Right ventricle myocardium superior (tissue), 1 donor: ENCODE measurements at regions not wholly inside any gene's neighbourhood (a gene's known extent, or its start where the extent isn't known, plus 50 kb on each side); places are given as distances from the start of the nearest gene placed in this dataset.
"Not testable (repeated sequence)": the region's sequence is repeated elsewhere in the genome, so short reads cannot be mapped to it uniquely, and the experiment has no call there.

ENCODE experiments used
- ATAC-seq: fragments of 200-7000 bp; cut with Tn5 transposase; one replicate; pipeline ENCODE4 v1.9.1; 2020; ENCODE audit warnings: mild to moderate bottlenecking; ENCODE audit not compliant: poor library complexity
- DNase-seq: peaks from one replicate; pipeline ENCODE4 v3.0.0-alpha.2; 2020
- intact Hi-C: fragments of 100-400 bp; cut with DNase I; formaldehyde crosslinking; loops from one replicate; pipeline ENCODE4 v1.11.2; 2022
- donor health status: DM: no; HTN: yes; CAD: no; lungs with severe emphysema.

GRCh38 chr15:31214864-31215489 is 111.7 kb upstream of the KLF13 start:
- intact Hi-C loops, result loop anchor here (2.0 to 5.0 kb wide), 4 partner anchors 52 to 272 kb away; partner anchors contain the start of gene KLF13
- peak; percentile 70 for DNase-seq
- ATAC-seq, result peak; percentile 66

GRCh38 chr15:31215490-31216214 is 111.0 kb upstream of the KLF13 start:
- peak; percentile 91 for ATAC-seq
- DNase-seq, result peak; percentile 93
- intact Hi-C loops, result loop anchor here (2.0 to 5.0 kb wide), 4 partner anchors 52 to 272 kb away; partner anchors contain the start of gene KLF13

DNA sequence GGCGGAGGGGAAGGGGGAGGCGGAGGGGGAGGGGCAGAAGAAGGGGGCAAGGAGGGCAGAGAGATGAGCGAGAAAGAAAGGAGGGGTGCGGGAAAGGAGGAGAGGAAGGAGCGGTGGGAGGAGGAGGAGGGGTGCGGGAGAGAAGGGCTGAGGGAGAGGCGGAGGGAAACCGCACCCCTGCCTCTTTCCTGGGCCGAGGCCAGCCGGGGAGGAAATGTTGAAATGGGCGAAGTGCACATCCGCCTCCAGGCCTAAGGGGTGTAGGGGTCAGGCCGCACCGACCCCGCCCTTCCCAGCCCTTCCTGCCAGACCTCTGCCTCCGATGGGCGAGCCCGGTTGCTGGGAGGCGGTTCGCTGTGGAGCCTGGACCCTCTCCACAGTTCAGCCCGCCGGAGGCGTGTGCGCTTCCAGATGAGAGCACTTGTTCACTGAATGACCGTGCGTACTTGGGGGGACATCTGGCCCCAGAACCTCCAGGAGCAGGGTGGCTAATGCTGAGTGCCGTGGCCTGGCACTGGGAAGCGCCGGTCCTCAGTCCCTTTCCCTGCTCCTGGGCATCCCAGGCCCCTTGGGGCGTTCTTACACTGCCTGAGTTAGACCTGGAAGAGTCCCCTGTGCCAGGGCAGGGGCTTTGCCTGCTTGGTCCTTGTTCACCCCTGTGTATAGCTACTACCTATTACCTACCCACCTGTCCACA is 110.3 kb upstream of the KLF13 start:
- DNase-seq, result peak; percentile 97
- peak; percentile 76 for ATAC-seq
- intact Hi-C loops, result loop anchor here (5.0 kb wide), 3 partner anchors 51 to 271 kb away; no protein-coding TSS in a partner anchor

GRCh38 chr15:31217067-31217466 is 109.6 kb upstream of the KLF13 start:
- DNase-seq (no peak), ATAC-seq (no peak)
- intact Hi-C loops, result loop anchor here (5.0 kb wide), 3 partner anchors 50 to 270 kb away; no protein-coding TSS in a partner anchor

DNA sequence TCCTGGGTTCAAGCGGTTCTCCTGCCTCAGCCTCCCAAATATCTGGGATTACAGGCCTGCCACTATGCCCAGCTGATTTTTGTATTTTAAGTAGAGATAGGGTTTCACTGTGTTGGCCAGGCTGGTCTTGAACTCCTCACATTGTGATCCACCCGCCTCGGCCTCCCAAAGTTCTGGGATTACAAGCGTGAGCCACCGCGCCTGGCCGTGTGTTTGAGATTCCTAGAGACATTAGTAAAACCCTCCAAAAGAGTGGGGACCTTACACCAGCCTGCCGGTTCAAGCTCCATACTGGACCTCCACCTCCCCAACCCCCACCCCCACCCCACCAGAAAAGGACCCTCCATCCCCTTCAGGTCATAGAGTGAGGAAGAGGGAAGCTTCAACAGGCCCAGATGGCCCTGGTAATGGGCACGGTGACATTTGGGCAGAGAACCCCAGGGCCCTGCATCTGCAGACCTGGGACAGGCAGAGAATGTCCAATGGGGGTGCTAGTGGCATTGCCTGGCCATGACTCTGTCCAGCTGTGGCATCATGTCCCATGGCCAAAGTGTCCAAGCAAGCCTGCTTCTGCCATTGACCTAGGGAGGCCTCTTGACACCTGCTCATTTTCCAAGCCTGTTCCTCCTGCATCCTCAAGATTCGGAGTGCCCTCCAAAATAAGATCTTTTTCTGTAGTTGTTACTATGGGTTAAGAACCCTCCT is 108.9 kb upstream of the KLF13 start:
- DNase-seq (no peak), ATAC-seq (no peak)
- intact Hi-C loops, result loop anchor here (5.0 kb wide), 3 partner anchors 50 to 270 kb away; no protein-coding TSS in a partner anchor

DNA sequence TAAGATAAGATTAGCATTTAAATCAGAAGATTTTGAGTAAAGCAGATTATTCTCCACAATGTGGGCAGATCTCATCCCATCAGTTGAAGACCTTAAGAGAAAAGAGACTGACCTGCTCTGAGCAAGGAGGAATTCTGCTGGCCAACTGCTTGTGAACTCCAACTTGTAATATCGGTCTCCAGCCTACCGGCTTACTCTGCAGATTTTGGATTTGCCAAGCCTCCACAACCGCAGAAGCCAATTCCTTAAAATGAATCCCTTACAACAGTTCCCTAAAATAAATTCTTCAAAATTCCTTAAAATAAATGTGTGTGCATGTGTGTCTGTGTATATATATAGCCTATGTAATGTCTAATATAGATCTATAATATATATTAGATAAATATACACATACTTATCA is 107.4 kb upstream of the KLF13 start:
- no peak for DNase-seq
- intact Hi-C loops, result loop anchor here (5.0 kb wide), 3 partner anchors 48 to 268 kb away; no protein-coding TSS in a partner anchor
- no peak for ATAC-seq

- DNase-seq (no peak), ATAC-seq (no peak)
- intact Hi-C loops, result no loop called here
Observed at GRCh38 chr15:31221936-31222515, 104.6 kb upstream of the KLF13 start.

DNA sequence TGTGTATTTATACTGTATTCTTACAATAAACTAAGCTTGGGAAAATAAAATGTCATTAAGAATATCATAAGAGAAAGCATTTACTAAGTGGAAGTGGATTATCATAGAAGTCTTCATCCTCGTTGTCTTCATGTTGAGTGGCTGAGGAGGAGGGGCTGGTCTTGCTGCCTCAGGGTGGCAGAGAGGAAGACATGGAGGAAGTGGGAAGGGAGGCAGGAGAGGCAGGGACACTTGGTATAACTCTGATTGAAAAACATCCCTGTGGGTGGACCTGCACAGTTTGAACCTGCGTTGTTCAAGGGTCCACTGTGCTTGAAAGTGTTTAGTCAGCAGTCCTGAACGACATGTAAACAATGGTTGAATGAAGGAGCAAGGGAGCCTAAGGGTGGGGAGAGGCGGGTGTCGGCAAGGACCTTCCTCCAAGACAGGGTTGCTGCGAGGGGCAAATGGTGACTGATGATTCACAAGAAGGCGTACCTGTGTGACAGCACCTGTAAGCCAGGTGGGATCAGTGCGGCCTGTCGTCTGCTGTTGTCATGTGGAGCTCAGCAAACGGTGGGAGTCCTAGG is 103.8 kb upstream of the KLF13 start:
- DNase-seq, result no peak
- no peak for ATAC-seq
- intact Hi-C loops, result no loop called here

DNA sequence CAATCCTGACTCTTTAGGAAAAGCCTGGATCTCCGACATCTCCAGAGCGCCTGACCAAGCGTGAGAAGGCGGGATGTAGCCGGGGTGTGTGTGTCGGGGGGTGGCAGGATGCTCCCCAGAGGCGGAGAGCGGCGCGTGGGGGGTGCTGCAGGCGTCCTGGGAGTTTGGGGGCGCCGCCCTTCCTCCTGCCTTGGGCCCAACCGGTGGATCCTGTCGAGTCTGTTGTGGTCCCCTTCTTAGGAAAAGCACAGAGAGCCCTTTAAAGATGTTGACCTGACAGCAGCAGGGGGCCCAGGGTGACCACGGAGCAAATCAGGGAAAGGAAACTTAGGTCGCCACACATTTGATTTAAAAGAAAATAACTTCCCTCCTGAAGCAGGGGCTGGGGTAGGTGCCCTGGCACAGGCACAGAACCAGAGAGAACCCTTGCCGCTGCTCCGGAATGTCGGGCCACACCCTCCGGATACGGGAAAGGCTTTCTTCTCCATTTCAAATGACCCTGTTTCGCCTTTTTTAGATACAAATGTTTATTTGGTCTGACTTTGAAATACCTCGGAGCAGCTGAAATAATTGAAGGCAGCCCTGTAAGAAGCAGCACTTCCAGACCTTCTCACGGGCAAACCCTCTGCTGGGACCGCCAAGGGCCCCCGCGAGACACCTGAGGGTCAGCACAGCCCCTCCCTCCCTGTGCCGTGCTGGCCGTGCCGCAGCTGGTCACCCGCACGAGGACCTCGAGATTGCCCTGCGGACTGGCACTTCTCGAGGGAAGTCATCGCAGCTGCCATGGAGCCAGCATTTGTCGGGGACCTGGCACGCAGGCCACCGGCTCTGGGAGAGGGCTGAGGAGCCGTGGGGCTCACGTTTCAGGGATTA is 102.9 kb upstream of the KLF13 start:
- ATAC-seq (peak; percentile 46), DNase-seq (no peak)
- intact Hi-C loops, result no loop called here

- ATAC-seq, intact Hi-C loops, DNase-seq: not testable (repeated sequence)
Observed at GRCh38 chr15:31224661-31225060, 102.0 kb upstream of the KLF13 start.

- DNase-seq, result no peak
- ATAC-seq, result no peak
Observed at GRCh38 chr15:31225356-31225955, 101.2 kb upstream of the KLF13 start.

DNA sequence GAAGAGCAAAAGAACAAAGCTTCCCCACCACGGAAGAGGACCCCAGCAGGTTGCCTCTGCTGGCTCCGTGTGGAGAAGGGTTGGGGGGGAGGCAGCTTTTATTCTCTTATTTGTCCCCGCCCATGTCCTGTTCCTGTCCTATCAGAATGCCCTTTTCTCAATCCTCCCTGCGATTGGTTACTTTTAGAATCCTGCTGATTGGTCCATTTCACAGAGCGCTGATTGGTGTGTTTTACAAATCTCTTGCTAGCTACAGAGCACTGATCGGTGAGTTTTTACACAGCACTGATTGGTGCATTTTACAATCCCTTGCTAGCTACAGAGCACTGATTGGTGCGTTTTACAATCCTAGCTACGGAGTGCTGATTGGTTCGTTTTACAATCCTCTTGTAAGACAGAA is 100.6 kb upstream of the KLF13 start:
- DNase-seq (no peak), ATAC-seq (no peak)
- intact Hi-C loops, result no loop called here

More at GRCh38 chr15:31225356-31225955, 101.2 kb upstream of the KLF13 start:
- intact Hi-C loops, result no loop called here

DNA sequence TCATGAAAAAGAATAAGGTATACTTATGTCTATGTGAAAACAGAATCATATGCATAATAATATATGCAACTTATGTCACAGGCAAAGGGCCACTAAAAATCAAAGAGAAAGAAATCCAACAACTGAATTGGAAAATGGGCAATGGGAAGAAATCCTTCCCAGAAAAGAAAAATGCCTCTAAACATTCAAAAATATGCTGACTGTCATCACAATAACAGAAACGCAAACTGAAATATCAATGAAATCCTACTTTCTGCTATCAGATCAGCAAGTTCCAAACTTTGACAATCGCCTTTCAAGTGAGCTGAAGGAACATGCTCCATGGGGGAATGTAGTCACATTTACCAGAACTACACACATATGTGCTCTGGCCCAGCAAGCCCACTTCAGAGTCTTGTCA is 99.4 kb upstream of the KLF13 start:
- intact Hi-C loops, result no loop called here
- ATAC-seq, result no peak

GRCh38 chr15:31228011-31228484 is 98.6 kb upstream of the KLF13 start:
- intact Hi-C loops, result no loop called here
- DNase-seq, result no peak
- no peak for ATAC-seq

More for the DNA sequence above, 99.4 kb upstream of the KLF13 start:
- no peak for DNase-seq

- ATAC-seq (peak; percentile 57), DNase-seq (no peak)
- intact Hi-C loops, result no loop called here
Observed at GRCh38 chr15:31228980-31229826, 97.4 kb upstream of the KLF13 start.
